ENCODE measurements at regions not wholly inside any gene's neighbourhood (a gene's known extent, or its start where the extent isn't known, plus 50 kb on each side); places are given as distances from the start of the nearest gene placed in this dataset.
"Not testable (repeated sequence)": the region's sequence is repeated elsewhere in the genome, so short reads cannot be mapped to it uniquely, and the experiment has no call there.

DNA sequence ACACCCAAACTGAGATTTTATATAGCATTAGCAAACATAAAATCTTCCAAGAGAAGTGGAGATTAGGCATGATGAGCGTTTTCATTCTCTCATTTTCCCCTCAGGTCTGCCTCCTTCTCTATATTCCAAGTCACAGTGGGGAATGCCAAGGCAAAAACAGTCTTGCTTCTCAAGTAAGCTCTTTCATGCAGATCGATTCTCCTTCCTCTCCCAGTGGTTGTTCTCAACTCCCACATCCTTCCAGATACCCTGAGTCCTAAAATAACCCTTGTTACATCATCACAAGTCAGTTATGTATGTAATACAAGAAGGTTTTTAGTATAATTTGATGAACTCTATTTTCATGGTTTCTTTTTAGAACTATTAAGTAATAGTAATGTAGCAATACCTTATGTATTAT is 150.6 kb downstream of the TXNL1 start:
- DNase-seq, result no peak

DNA sequence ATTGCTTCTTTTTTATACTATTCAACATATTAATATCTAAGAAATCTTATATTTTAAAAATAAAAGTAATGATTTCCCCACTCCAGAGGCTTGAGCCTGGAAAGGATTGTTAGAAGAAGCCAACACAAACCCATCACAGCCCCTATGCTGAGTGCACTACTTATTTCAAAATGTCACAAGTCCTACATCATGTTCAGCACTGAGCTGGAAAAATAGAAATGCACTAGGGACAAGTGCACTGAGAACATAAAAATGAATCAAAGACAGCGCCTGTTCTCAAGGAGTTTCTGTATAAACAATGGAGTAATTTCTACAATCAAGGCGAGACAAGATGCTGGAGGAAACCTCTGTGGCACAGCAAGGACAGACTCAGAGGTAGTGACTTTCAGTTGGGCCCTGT is 155.0 kb downstream of the TXNL1 start:
- no peak for DNase-seq

DNA sequence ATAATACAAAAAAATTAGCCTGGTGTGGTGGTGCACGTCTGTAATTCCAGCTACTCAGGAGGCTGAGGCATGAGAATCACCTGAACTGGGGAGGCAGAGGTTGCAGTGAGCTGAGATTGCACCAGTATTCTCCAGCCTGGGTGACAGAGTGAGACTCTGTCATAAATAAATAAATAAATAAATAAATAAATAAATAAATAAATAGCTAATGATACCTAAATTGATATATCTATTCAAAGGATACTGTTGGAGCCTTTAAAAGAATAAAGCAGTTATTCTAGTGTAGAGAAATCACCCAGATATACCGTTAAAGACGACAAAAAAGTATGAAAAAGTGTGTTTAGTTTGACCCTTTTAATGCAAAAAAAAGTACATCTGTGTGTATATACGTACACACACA is 155.6 kb downstream of the TXNL1 start:
- not testable (repeated sequence) for DNase-seq

DNA sequence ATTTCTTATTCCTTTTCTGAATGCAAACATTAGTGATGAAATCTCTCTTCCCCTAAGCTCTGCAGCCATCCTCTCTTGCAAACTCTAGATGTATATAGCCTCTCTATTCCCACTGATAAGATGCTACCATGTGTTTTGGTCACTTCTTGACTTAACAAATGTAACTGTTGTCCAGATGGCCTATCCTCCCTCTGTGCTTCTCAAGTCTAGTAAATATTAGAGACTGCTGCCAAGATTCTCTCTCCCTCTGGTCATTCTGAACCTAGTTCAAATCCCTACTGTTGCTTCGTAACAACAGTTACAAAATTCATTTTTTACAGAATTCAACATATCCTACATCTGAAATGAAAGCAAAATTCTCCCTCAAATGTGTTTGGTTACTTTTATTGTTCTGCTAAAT is 156.6 kb downstream of the TXNL1 start:
- no peak for DNase-seq

DNA sequence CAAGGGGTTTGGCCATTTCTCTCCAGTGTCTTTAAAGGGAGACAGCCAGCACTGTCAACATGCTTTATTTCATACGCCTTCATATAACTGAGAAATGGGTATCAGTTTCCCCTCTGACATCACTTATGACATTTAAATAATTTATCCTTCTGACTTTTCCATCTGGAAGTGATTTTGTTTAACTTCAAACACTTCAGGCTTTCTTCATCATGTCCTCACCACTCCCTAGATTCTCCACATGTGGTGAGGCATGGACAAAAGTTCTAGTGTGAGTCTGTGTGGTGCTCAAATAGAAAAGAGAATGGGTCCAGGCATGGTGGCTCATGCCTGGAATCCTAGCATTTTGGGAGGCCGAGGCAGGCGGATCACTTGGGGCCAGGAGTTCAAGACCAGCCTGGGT is 158.6 kb downstream of the TXNL1 start:
- DNase-seq, result no peak

DNA sequence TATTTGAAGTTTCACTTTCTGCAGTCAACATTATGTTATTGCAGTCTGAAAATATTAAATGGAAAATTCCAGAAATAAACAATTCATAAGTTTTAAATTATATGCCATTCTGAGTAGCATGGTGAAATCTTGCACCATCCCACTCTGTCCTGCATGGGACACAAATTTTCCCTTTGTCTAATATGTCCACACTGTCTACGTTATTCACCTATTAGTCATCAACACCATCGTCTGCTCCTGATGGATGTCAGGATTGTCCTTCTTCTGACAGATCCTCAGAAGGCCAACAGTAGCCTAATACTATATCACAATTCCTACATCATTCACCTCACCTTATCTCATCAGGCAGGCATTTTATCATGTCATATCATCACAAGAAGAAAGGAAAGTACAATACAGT is 163.1 kb downstream of the TXNL1 start:
- no peak for DNase-seq

DNA sequence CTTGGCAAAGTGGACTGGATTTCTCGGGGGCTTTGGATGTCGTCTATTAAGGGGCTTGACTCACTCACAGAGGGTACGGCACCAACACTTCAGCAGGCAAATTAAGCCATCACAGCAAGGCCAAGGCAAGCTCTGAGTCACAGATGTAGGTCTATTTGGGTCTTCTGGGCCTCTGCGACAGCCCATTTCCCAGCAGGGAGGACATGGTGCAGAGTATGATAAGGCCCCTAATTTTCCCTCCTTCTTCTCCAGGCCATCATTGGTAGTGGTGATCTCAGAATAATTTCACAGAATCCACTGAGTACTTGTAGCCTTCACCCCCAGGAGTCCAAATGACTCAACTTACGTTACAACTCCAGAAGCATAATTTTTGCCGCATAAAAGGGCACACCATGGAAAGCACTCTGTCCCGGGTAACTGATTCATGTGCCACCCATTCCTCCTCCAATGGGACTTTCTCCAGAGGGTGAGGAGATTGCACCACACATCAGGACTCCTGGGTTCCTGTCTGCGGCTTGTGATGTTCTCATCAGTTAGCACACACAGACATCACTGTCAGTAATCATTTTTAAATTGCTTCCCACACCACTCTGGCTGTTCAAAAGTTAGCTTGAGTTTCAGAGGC is 164.9 kb downstream of the TXNL1 start:
- no peak for DNase-seq

DNA sequence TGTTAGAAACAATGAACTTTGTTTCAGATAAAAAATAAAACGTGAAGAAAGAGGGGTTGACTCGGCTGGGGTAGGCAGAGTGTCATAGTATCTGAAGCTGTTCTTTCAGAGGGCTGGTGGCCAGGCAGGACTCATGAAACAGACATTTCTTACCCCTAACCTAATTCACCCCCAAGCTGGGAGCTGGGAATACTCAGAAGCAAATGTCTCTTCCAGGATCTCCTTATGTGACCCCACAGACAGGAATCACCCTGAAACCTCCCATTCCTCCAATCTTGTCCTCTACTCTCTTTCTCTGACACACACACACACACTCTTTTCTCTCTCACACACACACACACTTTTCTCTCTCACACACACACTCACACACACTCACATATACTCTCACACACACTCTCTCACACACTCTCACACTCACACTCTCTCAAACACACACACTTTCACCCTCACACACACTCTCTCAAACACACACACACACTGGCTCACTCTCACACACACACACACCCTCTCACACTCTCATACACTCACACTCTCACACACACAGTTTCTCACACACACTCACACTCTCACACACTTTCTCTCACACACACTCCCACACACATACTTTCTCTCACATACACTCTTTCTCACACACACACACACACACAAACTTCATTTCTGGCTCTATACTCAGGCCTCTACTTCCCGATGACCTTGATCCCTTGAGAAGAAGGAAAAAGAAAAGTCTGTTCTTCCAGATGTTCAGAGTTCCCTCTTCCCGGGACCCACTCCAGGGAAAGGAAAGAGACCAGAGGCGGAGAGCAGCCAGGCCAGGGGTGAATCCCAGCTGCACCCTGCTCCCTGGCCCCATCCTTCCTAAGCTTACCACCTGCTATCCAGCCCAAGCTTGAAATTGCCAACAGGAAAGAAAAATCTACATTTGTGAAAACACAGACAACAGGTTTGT is 167.7 kb downstream of the TXNL1 start:
- peak; percentile 67 for DNase-seq

DNA sequence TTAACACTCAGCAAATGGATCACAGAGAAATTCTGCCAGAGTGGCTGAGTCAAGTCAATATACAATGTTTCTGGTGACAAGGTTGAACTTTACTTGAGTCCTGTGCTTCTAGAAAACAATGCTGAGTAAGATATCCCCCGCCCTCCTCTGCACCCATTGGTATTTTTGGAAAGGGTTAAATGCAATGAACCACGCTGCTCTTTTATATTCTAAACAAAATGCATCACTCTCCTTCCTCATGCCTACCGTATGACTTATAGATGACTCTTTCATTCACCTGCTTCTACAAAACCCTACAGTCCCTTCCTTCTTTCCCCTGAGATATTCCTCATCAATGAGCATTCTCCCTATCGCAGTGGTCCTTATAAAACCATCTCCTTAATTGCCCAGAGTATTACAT is 168.8 kb downstream of the TXNL1 start:
- no peak for DNase-seq

DNA sequence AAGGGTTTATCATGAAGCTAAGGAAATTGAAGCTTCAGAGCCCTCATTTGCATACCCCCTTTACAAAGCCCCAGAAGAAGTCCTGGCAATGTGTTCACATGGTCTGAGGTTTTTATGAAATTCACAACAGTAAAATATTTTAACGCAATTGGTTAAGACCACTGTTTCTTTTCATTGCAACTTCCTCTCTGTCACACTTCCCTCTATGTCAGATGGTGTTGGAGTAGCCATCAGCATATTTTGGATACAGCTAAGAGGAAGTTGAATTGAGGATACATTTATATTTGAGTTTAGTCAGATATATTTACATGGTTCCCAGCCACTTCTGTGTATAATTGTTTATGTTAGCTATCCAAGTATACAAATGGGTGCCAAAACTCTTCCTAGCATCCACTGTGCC is 170.0 kb downstream of the TXNL1 start:
- no peak for DNase-seq

DNA sequence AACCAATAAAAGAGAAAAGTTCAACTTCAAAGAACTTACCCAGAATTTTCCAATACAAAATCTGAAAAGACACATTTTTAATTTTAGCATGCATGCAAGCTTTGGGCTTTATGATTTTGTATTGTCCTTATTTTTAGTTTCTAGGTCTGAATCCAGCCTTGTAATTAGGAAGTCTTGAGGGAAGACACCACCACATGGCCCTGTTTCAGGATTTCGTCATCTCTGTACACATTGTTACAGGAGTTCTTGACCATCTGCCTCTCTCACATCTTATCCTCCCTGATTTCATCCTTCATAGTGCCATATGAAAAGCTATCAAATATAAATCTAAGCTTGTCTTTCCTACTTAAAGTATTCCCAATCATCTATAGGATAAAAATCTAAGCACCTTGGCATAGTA is 176.1 kb downstream of the TXNL1 start:
- DNase-seq, result no peak

DNA sequence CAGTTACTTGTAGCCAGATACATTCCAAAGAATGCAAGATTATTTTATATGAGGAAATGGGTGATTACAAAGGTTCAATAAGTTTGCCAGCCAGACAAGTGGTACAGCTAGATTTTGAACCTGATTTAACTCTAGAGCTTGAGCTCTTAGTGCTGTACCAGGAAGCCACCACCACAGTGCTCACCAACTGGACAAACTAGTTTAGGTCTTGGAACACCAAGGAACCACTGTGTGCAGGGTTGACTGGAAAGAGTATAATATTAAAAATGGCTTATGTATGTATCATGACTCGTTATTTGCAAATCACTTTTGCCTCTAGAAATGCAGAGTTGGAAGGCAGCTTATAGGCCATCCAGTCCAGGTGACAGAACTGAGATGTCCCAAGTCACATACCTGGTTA is 177.2 kb downstream of the TXNL1 start:
- DNase-seq, result no peak

DNA sequence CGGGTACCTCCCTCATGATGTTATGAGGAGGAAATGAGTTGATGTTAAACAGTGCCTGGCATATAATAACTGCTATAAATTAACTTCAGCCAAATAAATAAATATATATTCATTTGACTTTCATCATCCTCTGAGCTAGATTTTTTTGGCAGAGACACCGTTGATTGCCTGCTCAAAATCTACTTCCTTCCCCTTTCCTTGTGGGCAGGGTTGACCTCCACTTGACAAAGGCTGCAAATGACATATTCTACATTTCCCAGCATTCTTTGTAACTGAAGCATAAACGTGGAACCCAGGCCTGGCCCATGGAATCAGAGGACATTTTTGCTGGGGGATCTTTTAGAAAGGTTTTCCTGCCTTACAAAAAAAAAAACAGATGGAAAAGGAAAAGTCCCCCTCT is 177.8 kb downstream of the TXNL1 start:
- no peak for DNase-seq

DNA sequence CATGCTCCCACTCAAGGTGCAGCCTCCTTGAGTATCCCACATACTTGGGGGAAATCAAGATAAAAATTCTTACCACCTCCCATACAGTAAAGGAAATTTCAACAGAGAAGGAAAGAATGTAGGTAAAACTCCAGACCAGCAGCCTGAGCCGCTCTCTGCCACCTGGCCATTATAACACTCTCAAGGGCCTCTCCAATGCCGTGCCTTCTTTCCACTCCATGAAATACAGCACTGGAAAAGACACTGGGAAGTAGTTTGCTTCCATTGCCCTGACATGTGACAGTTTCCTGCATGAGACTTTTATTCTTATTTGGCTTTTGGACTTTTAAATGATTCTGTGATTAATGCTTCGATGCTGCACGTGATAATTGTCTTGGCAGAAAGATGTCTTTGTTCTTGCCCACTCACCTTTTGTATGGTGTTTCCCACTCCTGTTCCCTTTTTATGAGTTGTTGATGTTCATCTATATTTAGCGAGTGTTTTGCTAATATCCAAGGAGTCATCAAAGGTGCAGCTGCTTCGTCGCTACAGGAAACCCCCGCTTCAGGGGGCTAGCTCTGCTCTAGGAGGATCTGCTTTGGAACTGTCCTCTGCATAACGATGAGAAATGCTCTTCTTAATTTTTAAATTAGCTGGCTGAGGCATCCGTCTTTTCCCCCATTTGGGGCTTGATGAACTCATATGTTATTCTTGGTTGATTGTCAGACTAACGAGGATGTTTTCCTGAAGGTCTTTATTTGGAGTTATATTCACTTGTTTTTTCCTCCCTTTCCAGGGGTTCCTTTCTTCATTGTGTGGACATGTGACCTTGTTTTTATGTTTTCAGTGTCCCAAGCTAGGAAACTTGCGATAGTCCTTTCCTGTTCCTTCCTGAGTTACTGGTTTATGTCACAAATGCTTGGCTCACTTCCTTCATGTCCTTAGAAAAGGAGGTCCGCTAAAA is 179.4 kb downstream of the TXNL1 start:
- peak; percentile 49 for DNase-seq

DNA sequence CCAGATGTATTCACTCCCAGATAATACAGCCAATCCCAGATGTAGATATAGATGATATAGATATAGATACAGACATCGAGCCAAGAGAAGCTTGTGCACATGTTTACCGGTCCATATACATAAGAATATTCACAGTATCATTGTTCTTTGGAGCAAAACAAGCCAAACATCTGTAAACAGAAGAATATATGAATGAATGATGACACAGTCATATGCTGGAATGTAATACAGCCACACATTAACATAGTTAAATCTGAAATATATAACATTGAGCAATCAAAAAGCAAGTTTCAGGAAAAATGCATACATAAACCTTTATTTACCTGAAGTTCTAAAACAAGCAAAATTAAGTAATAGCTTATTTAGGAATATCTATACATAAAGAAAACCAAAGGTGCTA is 182.5 kb downstream of the TXNL1 start:
- no peak for DNase-seq

DNA sequence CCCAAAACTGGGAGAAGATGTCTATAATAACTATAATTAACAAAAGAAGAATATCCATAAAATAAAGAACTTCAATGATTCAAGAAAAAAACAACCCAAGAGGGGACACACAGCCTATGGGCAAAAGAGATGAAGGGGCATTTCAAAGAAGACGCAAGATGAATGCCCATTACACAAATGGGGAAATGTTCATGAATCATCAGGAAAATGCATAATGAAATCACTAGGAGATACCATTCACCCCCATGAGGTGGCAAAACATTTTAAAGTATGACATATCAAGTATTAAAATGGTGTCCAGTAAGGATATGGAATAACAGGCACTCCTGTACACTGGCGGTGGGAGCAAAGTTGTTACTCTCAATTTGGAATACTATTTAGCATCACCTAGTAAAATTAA is 183.3 kb downstream of the TXNL1 start:
- DNase-seq, result no peak

DNA sequence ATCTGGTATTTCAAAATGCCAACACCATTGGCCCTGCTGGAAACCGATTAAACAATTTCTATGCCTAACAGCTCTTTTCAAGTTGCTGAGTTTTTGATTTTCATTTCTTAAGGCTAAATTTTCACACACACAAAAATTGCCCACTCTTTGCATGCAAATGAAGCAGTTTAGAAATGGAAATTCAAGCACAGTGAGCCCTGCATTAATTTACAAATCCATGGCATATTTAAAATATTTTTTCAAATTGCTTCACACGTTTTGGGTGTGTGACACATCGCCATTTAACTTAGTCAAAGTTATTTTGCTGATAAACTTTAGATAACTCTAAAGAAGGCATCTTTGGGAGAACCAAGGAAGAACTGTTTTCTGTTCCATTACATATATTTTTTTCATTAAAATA is 184.8 kb downstream of the TXNL1 start:
- DNase-seq, result no peak

DNA sequence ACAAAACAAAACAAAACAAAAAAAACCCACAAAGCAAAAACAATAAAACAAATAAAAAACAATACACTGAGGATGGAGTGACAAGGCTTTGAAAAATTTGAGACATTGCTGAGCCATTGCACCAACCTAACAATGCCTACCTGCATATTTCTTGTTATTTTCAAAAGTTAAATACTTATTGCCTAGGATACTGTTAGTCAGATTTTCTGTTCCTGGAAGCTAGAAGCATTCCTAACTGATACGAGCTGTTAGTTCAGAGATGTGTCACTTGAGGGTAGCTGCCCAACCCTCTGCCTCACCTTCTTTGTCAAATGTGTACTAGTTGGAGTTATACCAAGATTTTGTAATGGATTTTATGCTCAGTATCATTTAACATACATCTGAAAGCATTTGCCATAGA is 187.2 kb downstream of the TXNL1 start:
- DNase-seq, result no peak

DNA sequence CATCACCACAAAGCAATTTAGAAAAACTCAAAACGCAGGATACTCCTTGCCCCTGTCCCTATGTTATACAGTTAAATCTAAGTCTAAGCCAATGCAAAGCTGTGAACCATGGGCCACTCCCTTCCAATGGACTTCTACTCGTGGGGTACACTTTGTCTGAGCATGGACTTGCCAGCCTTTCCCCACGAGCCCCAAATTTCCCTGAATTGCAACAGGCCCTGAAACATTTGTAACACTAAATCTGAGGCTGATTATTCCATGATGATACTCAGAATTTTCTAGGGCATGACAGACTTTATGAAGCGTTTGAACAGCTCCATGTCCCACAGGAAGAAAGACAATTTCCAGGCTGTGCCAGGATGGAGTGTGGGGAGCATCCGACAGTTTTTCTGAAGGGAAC is 189.6 kb downstream of the TXNL1 start:
- DNase-seq, result no peak

DNA sequence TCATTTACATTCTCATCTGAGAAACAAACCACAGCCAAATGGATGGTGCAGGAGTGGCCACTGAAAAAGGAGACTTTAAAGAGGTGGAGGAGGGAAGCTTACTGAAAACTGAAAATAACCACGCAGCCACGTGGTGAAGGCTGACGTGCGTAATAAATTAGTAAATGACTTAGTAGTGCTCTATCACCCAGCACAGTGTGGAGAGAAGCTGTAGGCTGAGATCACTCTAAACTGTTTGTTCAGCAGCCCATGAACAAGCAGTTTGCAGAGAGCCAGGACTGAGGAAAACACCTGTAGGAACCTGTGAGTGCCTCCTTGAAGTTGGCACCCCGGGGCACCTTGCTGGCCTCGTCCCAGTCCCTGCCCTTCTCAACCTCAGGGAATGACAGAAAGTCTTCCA is 193.0 kb downstream of the TXNL1 start:
- no peak for DNase-seq

DNA sequence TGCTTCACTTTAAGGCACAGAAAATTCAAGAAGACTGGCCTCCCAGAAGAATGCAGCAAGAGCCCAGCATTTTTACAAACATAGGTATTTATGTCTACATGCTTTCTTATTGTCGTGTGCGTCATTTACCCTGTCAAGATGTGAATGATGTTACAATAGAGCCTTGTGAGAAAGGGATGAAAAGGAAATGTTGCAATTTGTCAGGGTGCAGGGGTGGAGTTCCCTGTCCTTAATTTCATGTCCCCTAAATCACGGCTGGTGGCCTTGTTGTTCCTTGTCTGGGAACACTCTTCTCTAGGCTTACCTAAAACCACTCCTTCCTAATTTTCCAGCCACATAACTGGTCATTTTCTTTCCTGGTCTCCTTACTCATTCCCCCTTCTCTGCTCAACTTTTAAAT is 194.2 kb downstream of the TXNL1 start:
- DNase-seq, result no peak

DNA sequence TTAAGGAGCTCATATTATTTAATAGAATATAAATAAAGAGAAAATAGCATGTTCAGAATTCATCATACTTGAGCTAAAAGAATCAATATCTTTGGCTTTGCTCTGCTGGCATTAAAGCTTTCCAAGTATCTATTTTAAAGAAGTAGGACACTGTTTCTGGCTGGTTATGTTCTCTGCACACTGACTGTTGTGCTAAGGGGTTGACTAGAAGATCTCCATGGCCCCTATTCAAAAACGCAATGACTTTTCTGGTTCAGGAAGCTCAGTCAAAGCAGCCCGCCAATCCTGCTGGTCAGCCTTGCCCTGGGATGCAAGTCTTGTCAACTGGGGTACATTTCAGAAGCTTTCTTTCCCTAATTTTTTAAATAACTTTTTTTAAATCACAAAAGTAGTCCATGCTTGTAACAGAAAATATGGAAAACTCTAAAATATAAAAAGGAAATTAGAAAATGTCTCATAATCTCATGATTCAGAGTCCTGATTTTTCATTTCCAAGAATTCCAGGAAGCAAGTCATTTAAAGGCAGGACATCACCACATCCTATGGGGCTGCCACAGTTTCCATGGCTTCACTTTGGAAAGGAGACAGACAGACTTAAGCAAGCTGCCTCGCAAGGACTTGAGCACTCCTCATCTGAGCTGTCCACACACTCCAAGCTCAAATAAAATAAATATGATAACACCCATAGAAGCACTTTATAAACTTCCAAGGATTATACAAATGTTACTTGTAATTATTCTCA is 195.1 kb downstream of the TXNL1 start:
- no peak for DNase-seq

DNA sequence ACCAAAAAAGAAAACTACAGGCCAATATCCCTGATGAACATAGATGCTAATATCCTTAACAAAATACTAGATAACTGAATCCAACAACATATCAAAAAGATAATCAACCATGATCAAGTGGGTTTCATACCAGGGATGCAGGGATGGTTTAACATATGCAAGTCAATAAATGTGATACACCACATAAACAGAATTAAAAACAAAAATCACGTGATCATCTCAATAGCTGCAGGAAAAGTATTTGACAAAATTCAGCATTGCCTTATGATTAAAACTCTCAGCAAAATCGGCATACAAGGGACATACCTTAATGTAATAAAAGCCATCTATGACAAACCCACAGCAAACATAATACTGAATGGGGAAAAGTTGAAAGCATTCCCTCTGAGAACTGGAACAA is 199.9 kb downstream of the TXNL1 start:
- not testable (repeated sequence) for DNase-seq
